KOPT-K1 (cell line): ENCODE measurements at regions not wholly inside any gene's neighbourhood (a gene's known extent, or its start where the extent isn't known, plus 50 kb on each side); places are given as distances from the start of the nearest gene placed in this dataset.
"Not testable (repeated sequence)": the region's sequence is repeated elsewhere in the genome, so short reads cannot be mapped to it uniquely, and the experiment has no call there.

Experiments used
- H3K27ac ChIP-seq: fragments of 200-600 bp; sonication (generic); 2 replicates; pipeline ENCODE4 v1.5.1; 2016; ENCODE audit warnings: antibody characterized with exemption, mild to moderate bottlenecking, low read depth, low read length; ENCODE audit not compliant: poor library complexity, severe bottlenecking
- H3K36me3 ChIP-seq: fragments of 200-600 bp; sonication (generic); 2 replicates; pipeline ENCODE4 v1.5.1; 2017; ENCODE audit warnings: antibody characterized with exemption, mild to moderate bottlenecking, low read length, moderate library complexity; ENCODE audit not compliant: insufficient read depth
- H3K9me3 ChIP-seq: fragments of 200-600 bp; sonication (generic); 2 replicates; pipeline ENCODE4 v1.5.1; 2017; ENCODE audit warnings: antibody characterized with exemption, low read length, mild to moderate bottlenecking; ENCODE audit not compliant: insufficient read depth, poor library complexity, severe bottlenecking

GRCh38 chr1:101484689-101485338, 248.0 kb downstream of the S1PR1 start:
- Histone ChIP-seq H3K36me3 (no peaks in the 10 kb centered on the region), H3K27ac (no peak overlapping the region), H3K9me3 (peaks cover 15% of the 10 kb centered on the region)

- Histone ChIP-seq H3K36me3 (no peaks in the 10 kb centered on the region), H3K27ac (no peak overlapping the region), H3K9me3 (peaks cover 21% of the 10 kb centered on the region)
Measured at GRCh38 chr1:101485712-101486111, 248.9 kb downstream of the S1PR1 start.

- H3K27ac ChIP-seq, H3K36me3 ChIP-seq: not testable (repeated sequence)
- H3K9me3 ChIP-seq: peaks cover 17% of the 10 kb centered on the region
Measured at GRCh38 chr1:101492144-101492543, 255.3 kb downstream of the S1PR1 start.

DNA sequence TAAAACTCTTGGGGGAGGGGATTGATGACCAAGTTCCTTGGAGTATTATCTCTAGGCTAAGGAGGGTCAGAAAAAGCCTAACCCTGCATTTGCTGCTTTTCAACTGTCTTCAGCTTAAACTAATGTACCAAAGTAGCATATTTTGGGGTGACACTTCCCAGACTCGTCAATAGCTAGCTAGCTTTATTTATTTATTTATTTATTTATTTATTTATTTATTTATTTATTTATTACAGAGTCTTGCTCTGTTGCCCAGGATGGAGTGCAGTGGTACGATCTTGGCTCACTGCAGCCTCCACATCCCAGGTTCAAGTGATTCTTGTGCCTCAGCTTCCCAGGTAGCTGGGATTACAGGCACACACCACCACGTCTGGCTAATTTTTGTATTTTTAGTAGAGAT, 257.1 kb downstream of the S1PR1 start:
- peaks cover 14% of the 10 kb centered on the region for H3K9me3 ChIP-seq
- H3K27ac ChIP-seq, H3K36me3 ChIP-seq: not testable (repeated sequence)

DNA sequence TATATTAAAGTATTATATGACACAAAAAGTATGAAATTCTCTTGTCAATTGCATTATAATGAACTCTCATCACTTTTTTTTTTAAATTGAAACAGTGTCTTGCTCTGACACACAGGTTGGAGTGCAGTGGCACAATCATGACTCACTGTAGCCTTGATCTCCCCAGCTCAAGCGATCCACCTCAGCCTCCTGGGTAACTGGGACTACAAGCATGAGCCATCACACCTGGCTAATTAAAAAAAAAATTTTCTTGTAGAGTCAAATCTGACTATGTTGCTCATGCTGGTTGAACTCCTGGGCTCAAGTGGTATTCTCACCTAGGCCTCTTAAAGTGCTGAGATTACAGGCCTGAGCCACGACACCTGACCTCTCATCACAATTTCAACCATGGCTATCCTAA, 259.3 kb downstream of the S1PR1 start:
- Histone ChIP-seq H3K36me3 (no peaks in the 10 kb centered on the region), H3K9me3 (no peaks in the 10 kb centered on the region), H3K27ac (no peak overlapping the region)

- Histone ChIP-seq H3K9me3 (no peaks in the 10 kb centered on the region), H3K36me3 (no peaks in the 10 kb centered on the region), H3K27ac (no peak overlapping the region)
Measured at GRCh38 chr1:101497881-101498559, 261.2 kb downstream of the S1PR1 start.

DNA sequence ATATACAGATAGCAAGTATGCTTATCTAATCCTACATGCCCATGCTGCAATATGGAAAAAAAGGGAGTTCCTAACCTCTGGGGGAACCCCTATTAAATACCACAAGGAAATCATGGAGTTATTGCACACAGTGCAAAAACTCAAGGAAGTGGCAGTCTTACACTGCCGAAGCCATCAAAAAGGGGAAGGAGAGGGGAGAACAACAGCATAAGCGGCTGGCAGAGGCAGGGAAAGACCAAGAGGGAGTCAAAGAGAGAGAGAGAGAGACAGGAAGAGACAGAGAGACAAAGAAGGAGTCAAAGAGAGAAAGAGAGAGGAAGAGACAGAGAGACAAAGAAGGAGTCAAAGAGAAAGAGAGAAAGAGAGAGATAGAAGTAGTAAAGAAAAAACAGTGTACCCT, 267.3 kb downstream of the S1PR1 start:
- H3K27ac ChIP-seq, H3K36me3 ChIP-seq, H3K9me3 ChIP-seq: not testable (repeated sequence)

DNA sequence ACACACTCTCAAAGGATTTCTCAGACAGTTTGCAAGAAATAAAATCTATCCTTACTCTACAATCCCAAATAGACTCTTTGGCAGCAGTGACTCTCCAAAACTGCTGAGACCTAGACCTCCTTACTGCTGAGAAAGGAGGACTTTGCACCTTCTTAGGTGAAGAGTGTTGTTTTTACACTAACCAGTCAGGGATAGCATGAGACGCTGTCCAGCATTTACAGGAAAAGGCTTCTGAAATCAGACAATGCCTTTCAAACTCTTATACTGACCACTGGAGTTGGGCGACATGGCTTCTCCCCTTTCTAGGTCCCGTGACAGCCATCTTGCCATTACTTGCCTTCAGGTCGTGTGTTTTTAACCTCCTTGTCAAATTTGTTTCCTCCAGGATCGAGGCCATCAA, 268.4 kb downstream of the S1PR1 start:
- H3K27ac ChIP-seq, H3K36me3 ChIP-seq, H3K9me3 ChIP-seq: not testable (repeated sequence)

DNA sequence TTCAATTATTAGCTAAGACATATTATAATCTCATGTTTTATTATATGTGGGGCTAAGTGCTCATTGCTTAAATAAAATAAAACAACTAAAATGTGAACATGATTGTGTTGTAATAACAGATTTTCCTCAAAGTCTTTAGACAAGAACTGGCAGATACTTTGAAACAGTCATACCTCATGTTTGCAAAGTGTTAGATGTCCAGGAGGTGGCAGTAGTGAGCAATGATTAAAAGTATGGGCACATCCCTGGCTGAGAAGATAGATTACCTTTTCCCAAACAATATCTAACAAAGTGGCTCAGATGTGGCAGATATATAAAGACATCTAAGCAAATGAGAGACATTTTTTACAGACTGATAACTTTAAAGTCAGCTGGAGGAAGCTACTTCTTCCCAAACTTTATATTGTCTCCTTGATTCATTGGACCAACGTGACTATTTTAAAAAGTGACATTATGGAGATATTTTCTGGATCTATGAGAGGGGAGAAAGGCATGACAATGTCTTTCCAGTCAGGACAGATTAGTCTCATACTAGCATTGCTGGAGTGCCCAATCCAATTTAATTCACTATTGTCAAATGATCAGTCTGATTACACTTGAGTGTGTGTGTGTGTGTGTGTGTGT, 269.8 kb downstream of the S1PR1 start:
- Histone ChIP-seq H3K36me3 (no peaks in the 10 kb centered on the region), H3K27ac (no peak overlapping the region), H3K9me3 (no peaks in the 10 kb centered on the region)

GRCh38 chr1:101507547-101507971, 270.7 kb downstream of the S1PR1 start:
- Histone ChIP-seq H3K36me3 (no peaks in the 10 kb centered on the region), H3K27ac (no peak overlapping the region), H3K9me3 (no peaks in the 10 kb centered on the region)

GRCh38 chr1:101508913-101509312, 272.1 kb downstream of the S1PR1 start:
- Histone ChIP-seq H3K9me3 (no peaks in the 10 kb centered on the region), H3K27ac (no peak overlapping the region), H3K36me3 (no peaks in the 10 kb centered on the region)

GRCh38 chr1:101509370-101509769, 272.6 kb downstream of the S1PR1 start:
- Histone ChIP-seq H3K36me3 (no peaks in the 10 kb centered on the region), H3K9me3 (no peaks in the 10 kb centered on the region)

DNA sequence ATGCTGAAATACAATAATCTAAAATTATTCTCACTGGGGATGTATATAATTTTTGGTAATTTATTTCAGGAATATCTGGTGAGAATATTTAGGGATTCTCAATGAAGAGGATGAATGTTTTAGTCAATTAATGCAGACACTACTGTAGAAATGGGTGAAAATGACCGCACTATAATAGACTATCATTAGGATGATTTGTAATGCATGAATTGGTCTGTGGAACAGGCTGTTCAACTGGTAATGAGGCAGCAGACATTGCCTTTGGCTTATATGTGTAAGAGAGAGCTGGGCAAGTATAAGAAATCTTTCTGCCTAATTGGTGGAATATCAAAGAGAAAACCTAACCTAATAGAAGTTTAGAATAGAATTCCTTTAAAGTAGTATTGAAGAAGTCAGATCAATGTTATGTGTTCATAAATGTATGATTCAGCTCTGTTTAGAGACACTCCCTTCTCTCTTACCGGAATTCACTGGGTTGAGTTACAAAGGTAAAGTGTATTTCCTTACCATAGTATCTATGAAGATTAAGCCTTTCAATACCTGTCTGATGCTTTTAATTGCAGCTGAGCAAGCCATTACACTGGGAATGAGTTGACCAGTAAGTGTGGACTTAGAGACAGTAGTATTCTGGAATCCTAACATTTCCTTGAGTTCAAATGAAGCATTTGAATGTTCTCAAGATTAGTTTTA, 274.5 kb downstream of the S1PR1 start:
- Histone ChIP-seq H3K9me3 (peaks cover 6% of the 10 kb centered on the region), H3K27ac (no peak overlapping the region), H3K36me3 (no peaks in the 10 kb centered on the region)

More at GRCh38 chr1:101509370-101509769, 272.6 kb downstream of the S1PR1 start:
- H3K27ac ChIP-seq: no peak overlapping the region

DNA sequence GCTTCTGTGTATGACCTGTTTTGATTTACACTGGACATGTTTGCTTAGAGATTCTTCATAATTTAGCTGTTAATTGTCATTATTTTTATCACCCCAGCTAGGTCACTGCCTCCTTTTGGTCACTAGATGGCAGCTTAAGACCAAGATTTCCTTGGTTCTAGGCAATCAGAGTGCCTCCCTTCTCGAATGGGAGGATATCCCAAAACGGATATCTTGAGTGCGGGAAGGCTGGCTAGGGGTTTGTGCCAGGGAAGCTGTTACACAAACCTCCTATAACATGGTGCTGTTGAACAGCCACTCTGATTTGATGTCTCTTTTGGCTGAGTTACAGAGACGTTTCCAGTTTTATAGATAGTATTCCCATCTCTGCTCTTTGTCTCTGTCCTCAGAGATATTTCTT, 283.5 kb downstream of the S1PR1 start:
- no peak overlapping the region for H3K27ac ChIP-seq
- H3K36me3 ChIP-seq: no peaks in the 10 kb centered on the region
- peaks cover 17% of the 10 kb centered on the region for H3K9me3 ChIP-seq

GRCh38 chr1:101522486-101522885, 285.7 kb downstream of the S1PR1 start:
- peaks cover 5% of the 10 kb centered on the region for H3K9me3 ChIP-seq
- no peaks in the 10 kb centered on the region for H3K36me3 ChIP-seq
- H3K27ac ChIP-seq: no peak overlapping the region
